ENCODE measurements at regions not wholly inside any gene's neighbourhood (a gene's known extent, or its start where the extent isn't known, plus 50 kb on each side); places are given as distances from the start of the nearest gene placed in this dataset.

DNA sequence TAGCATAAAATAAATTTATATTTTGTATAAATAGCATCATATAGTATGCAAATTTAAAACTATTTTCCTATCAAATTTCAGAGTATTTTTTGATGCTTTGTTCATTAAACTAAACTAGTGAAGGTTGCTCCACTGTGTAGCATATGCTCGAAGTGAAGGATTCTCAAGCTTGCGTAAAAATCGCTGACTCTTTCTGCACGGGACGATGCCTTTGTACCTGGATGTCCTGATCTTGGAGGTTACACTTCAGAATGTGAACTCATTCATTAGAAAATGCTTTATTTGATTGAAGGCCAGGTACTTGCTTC lies 305.0 kb downstream of the WDR72 start:
- H3K27ac ChIP-seq = no peak overlapping the region
- no peaks in the 10 kb centered on the region for H3K4me1 ChIP-seq
- H3K36me3 ChIP-seq = no peaks in the 10 kb centered on the region
- no peaks in the 10 kb centered on the region for H3K27me3 ChIP-seq
- H3K9me3 ChIP-seq = no peaks in the 10 kb centered on the region
- intact Hi-C loops (cut with DNase I) = no loop called here
- WGBS, 2 donors = 65 to 72% methylated on average over 5 of the region's 5 CpGs
- TF ChIP-seq, protein P1, sequence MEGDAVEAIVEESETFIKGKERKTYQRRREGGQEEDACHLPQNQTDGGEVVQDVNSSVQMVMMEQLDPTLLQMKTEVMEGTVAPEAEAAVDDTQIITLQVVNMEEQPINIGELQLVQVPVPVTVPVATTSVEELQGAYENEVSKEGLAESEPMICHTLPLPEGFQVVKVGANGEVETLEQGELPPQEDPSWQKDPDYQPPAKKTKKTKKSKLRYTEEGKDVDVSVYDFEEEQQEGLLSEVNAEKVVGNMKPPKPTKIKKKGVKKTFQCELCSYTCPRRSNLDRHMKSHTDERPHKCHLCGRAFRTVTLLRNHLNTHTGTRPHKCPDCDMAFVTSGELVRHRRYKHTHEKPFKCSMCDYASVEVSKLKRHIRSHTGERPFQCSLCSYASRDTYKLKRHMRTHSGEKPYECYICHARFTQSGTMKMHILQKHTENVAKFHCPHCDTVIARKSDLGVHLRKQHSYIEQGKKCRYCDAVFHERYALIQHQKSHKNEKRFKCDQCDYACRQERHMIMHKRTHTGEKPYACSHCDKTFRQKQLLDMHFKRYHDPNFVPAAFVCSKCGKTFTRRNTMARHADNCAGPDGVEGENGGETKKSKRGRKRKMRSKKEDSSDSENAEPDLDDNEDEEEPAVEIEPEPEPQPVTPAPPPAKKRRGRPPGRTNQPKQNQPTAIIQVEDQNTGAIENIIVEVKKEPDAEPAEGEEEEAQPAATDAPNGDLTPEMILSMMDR (IDR thresholded peaks at IDR 0.05) = no peak
- TF ChIP-seq POLR2A (IDR thresholded peaks at IDR 0.05) = no peak
- no peak overlapping the region for H3K4me3 ChIP-seq (replicated peaks in 1 of 3)
- DNase-seq = no peak

DNA sequence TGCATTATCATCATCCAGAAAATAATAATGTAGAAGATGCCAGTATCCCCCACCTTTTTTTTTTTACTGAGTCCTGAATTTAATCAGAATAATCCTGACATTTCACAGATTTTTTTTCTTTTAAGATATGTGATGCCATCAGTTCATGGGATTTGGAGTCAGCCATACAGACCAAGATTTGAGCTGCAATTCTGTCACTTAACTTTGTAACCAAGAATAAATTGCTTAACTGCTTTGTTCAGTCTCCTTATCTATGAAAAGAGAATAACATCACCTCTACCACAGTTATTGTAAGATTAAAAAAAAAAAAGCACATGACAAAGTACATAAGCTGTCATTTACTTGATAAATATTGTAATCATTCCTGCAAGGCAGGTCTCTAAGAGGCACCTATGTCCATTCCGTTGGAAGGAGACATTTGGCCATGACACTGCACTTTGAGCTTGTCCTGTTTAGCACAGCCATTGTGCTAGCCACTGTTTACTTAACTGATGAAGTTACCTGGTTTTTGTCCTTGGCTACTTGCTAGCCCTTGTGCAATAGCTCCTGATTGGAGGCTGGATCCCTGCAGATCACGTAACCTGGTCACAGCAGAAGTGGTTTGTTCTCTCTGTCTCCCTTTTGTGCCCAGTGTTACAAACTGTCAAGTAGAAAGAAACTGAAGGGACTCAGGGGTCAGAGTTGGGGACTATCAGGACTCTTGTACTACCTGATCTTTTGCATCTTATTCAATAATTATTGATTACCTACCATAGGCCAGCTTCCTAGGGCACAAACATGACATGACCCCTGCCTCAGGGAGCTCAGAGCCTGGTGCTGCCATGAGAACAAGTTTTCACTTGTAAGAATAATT lies 306.0 kb downstream of the WDR72 start:
- Histone ChIP-seq H3K4me1 (no peaks in the 10 kb centered on the region), H3K27ac (no peak overlapping the region), H3K27me3 (no peaks in the 10 kb centered on the region), H3K9me3 (no peaks in the 10 kb centered on the region), H3K36me3 (no peaks in the 10 kb centered on the region), H3K4me3 (replicated peaks in 1 of 3) (no peak overlapping the region)
- WGBS, 2 donors = 63 to 73% methylated on average over 2 of the region's 2 CpGs
- no peak for DNase-seq
- no peak for TF ChIP-seq POLR2A (IDR thresholded peaks at IDR 0.05)
- TF ChIP-seq, protein P1 (IDR thresholded peaks at IDR 0.05) = no peak
- intact Hi-C loops (cut with DNase I) = no loop called here

DNA sequence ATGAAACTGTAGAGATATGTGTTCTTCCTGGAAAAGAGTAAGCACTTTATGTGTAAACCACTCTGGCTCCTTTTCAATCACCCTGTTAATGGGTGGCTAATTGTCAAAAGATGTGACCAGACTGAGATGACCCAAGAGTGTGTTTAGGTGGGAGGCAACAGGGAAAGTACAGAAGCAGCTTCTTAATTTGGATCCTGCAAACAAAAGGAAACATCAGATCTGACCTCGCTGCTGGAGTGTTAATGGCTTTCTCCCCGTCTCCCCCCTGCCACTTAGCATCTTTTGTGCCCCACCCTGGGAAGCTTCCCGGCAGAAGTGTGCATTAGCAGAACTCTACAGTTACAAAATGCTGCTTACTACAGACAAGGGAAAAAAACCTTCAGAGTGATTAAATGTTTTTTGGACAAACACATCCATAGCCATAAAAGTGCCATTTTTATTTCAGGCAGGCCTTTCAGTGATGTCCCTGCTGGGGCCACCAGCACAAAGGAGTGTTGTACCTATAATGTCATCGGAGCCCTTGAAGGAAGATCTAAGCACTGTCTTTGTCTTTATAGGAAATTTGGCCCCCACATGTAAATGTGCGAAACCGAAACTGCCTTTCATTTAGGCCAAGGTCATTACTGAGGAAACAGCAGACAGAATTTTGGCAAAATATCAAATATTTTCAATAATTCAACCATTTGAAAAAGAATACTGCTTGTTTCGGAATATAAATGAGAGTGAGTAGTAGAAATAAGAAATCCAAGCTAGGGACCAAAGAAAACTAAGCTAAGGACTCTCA lies 311.0 kb downstream of the WDR72 start:
- no peaks in the 10 kb centered on the region for H3K9me3 ChIP-seq
- intact Hi-C loops (cut with DNase I) = no loop called here
- no peak overlapping the region for H3K4me3 ChIP-seq (replicated peaks in 1 of 3)
- DNase-seq = no peak
- H3K36me3 ChIP-seq = no peaks in the 10 kb centered on the region
- no peaks in the 10 kb centered on the region for H3K4me1 ChIP-seq
- TF ChIP-seq, protein P1 (IDR thresholded peaks at IDR 0.05) = no peak
- no peak for TF ChIP-seq POLR2A (IDR thresholded peaks at IDR 0.05)
- no peak overlapping the region for H3K27ac ChIP-seq
- H3K27me3 ChIP-seq = no peaks in the 10 kb centered on the region
- WGBS, 2 donors = 49 to 59% methylated on average over 7 of the region's 7 CpGs

DNA sequence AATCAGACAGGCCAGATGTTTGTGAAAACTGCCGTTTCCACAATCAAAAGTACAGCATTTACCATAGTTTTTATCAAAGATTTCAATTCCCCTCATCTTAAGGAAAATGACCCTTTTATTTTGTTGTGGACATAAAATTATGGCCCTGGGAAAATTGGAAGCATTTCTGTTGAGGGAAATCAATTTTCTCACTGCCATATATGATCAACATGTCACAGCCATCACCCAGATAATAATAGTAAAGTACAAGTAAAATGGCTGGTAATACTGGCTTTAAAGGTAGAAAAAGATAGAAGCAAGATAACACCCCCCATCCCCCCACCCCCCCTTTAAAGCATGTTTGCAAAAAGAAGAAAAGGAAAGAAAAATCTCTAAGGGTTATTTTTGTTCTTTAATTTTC lies 311.7 kb downstream of the WDR72 start:
- intact Hi-C loops (cut with DNase I) = no loop called here
- 69 to 84% methylated on average over 1 of the region's 1 CpG for WGBS, 2 donors
- no peak for DNase-seq
- Histone ChIP-seq H3K27me3 (no peaks in the 10 kb centered on the region), H3K4me1 (no peaks in the 10 kb centered on the region), H3K36me3 (no peaks in the 10 kb centered on the region), H3K9me3 (no peaks in the 10 kb centered on the region), H3K27ac (no peak overlapping the region), H3K4me3 (replicated peaks in 1 of 3) (no peak overlapping the region)
- TF ChIP-seq, protein P1 (IDR thresholded peaks at IDR 0.05) = no peak

DNA sequence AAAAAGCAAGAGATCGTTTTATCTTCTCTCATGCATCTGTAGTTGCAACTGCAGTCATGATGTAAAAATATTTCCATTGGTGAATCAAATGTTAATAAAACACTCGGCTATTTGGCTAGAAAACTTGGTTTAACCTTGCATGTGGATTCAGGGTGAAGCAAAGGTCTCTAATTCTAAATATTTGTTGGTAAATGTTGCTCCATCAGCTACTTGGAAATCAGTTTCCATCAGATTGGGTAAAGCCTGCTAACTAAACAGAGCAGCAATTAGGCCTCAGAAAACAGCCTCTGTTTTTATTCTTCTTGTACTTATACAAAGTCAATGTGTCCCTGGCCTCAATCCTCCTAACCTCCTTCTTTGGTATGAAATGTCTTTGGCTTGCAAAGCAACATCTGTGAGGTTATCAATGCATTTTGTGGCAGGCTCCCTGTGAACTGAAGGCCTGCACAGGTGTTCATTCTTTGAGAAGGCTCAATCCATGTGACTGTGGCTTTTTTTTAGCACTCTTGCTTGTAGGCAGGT lies 312.3 kb downstream of the WDR72 start:
- no peaks in the 10 kb centered on the region for H3K4me1 ChIP-seq
- H3K27me3 ChIP-seq = no peaks in the 10 kb centered on the region
- no peaks in the 10 kb centered on the region for H3K36me3 ChIP-seq
- no peak overlapping the region for H3K4me3 ChIP-seq (replicated peaks in 1 of 3)
- H3K9me3 ChIP-seq = no peaks in the 10 kb centered on the region
- WGBS, 2 donors = 75 to 87% methylated on average over 2 of the region's 2 CpGs
- TF ChIP-seq POLR2A (IDR thresholded peaks at IDR 0.05) = no peak
- TF ChIP-seq, protein P1 (IDR thresholded peaks at IDR 0.05) = no peak
- DNase-seq = no peak
- H3K27ac ChIP-seq = no peak overlapping the region
- intact Hi-C loops (cut with DNase I) = no loop called here
